Trophoblast cell (in vitro differentiated cells and primary cell): ENCODE measurements at regions not wholly inside any gene's neighbourhood (a gene's known extent, or its start where the extent isn't known, plus 50 kb on each side); places are given as distances from the start of the nearest gene placed in this dataset.

Experiments used
- DNase-seq, 2 donors: peaks; one replicate each; pipeline ENCODE4 v3.0.0-alpha.2; 2016
- H2AFZ ChIP-seq: 2 replicates; pipeline ENCODE4 v1.6.1; 2013; ENCODE audit warnings: low read length, moderate library complexity, mild to moderate bottlenecking; ENCODE audit not compliant: insufficient read depth, poor library complexity
- H2AK5ac ChIP-seq: 2 replicates; pipeline ENCODE4 v1.6.1; 2013; ENCODE audit warnings: mild to moderate bottlenecking, low read length
- H2BK120ac ChIP-seq: 2 replicates; pipeline ENCODE4 v1.6.1; 2013; ENCODE audit warnings: low read length, mild to moderate bottlenecking, moderate library complexity; ENCODE audit not compliant: insufficient read depth, poor library complexity
- H2BK12ac ChIP-seq: 2 replicates; pipeline ENCODE4 v1.6.1; 2013; ENCODE audit warnings: mild to moderate bottlenecking, low read length, moderate library complexity
- H2BK5ac ChIP-seq: 2 replicates; pipeline ENCODE4 v1.6.1; 2013; ENCODE audit warnings: low read length, low read depth, moderate library complexity, mild to moderate bottlenecking; ENCODE audit not compliant: poor library complexity
- H3K14ac ChIP-seq: 2 replicates; pipeline ENCODE4 v1.6.1; 2013; ENCODE audit warnings: mild to moderate bottlenecking, low read length
- H3K18ac ChIP-seq: 2 replicates; pipeline ENCODE4 v1.6.1; 2013; ENCODE audit warnings: mild to moderate bottlenecking, low read length
- H3K23ac ChIP-seq: 2 replicates; pipeline ENCODE4 v1.6.1; 2013; ENCODE audit warnings: low read length
- H3K27ac ChIP-seq: 2 replicates; pipeline ENCODE4 v1.5.1; 2013; ENCODE audit warnings: low read depth, mild to moderate bottlenecking, inconsistent platforms, low read length, moderate library complexity
- H3K27me3 ChIP-seq: 2 replicates; pipeline ENCODE4 v1.6.1; 2013; ENCODE audit warnings: inconsistent platforms, mild to moderate bottlenecking, low read length, moderate library complexity; ENCODE audit not compliant: insufficient read depth
- H3K36me3 ChIP-seq, 2 experiments: 1 replicate in 1 of 2; 2 replicates in 1 of 2; pipeline ENCODE4 v1.6.1; 2013; ENCODE audit warnings: low read length in 2 of 2, mild to moderate bottlenecking in 2 of 2, moderate library complexity in 1 of 2; ENCODE audit not compliant: insufficient read depth in 2 of 2, control insufficient read depth in 1 of 2
- H3K4ac ChIP-seq: 2 replicates; pipeline ENCODE4 v1.6.1; 2013; ENCODE audit warnings: low read depth, mild to moderate bottlenecking, low read length, moderate library complexity
- H3K4me1 ChIP-seq, 2 experiments: 1 replicate in 1 of 2; 2 replicates in 1 of 2; pipeline ENCODE4 v1.6.1; 2013; ENCODE audit warnings: low read length in 2 of 2, mild to moderate bottlenecking in 2 of 2, moderate library complexity in 1 of 2; ENCODE audit not compliant: insufficient read depth in 2 of 2, control insufficient read depth in 1 of 2
- H3K4me2 ChIP-seq: 2 replicates; pipeline ENCODE4 v1.6.1; 2013; ENCODE audit warnings: inconsistent platforms, mild to moderate bottlenecking, low read length, moderate library complexity
- H3K4me3 ChIP-seq: 2 replicates; pipeline ENCODE4 v1.5.1; 2013; ENCODE audit warnings: mild to moderate bottlenecking, low read depth, low read length, inconsistent platforms
- H3K79me1 ChIP-seq: one replicate; pipeline ENCODE4 v1.6.1; 2013; ENCODE audit warnings: low read length
- H3K79me2 ChIP-seq: 2 replicates; pipeline ENCODE4 v1.6.1; 2013; ENCODE audit warnings: low read length, mild to moderate bottlenecking; ENCODE audit not compliant: control insufficient read depth, insufficient read depth, poor library complexity
- H3K9ac ChIP-seq: 2 replicates; pipeline ENCODE4 v1.6.1; 2013; ENCODE audit warnings: mild to moderate bottlenecking, low read length
- H3K9me3 ChIP-seq: 2 replicates; pipeline ENCODE4 v1.6.1; 2013; ENCODE audit warnings: low read depth, mild to moderate bottlenecking, control low read depth, inconsistent platforms, low read length; ENCODE audit not compliant: insufficient read depth
- H4K12ac ChIP-seq: 2 replicates; pipeline ENCODE4 v1.6.1; 2013; ENCODE audit warnings: low read depth, mild to moderate bottlenecking, low read length, moderate library complexity
- H4K8ac ChIP-seq: 2 replicates; pipeline ENCODE4 v1.6.1; 2013; ENCODE audit warnings: low read depth, mild to moderate bottlenecking, low read length, moderate library complexity
- H4K91ac ChIP-seq: one replicate; pipeline ENCODE4 v1.6.1; 2013; ENCODE audit warnings: low read depth, mild to moderate bottlenecking, low read length, moderate library complexity
- WGBS: extraction: QIAGEN DNeasy Blood & Tissue Kit; methylation state at CpG from one replicate; pipeline ENCODE4 v1.1.7; 2013; ENCODE audit warnings: missing lambda C conversion rate; ENCODE audit not compliant: insufficient read length, insufficient coverage; ENCODE audit errors: extremely low coverage; 5-methylcytosine and 5-hydroxymethylcytosine counted together

DNA sequence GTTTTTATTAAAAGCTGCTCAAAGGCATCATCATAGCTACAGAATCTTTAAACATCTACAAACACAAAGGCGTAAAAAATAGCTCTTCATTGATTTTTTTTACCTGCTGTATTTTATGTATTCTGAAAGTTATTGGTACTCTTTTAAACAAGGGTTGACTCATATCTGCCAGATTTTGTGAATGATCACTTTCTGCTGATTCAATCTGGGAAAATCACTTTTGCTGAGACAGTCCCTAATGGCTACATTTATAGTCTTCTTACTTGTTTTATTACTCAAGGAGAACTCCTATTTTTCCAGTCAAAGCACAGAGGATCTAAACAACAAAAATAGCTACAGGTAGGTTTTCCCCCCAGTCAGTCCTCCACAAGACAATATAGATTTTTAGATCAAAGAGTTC, 739.0 kb downstream of the CBLN4 start:
- Histone ChIP-seq H3K36me3 (no peaks in the 10 kb centered on the region), H3K23ac (no peak overlapping the region), H3K18ac (no peak overlapping the region), H3K4me1 (no peaks in the 10 kb centered on the region), H2BK12ac (no peak overlapping the region), H3K27ac (no peak overlapping the region), H3K9ac (no peak overlapping the region), H2BK5ac (no peak overlapping the region), H4K91ac (no peak overlapping the region), H3K4me2 (no peak overlapping the region), H4K8ac (no peak overlapping the region), H2BK120ac (no peak overlapping the region), H3K79me2 (no peaks in the 10 kb centered on the region), H2AK5ac (no peak overlapping the region), H2AFZ (no peak overlapping the region), H3K14ac (no peak overlapping the region), H3K27me3 (no peaks in the 10 kb centered on the region), H4K12ac (no peak overlapping the region), H3K9me3 (no peaks in the 10 kb centered on the region), H3K4me3 (no peak overlapping the region), H3K79me1 (no peaks in the 10 kb centered on the region), H3K4ac (no peak overlapping the region)
- no CpG with 5 or more reads among the region's 1 CpG for WGBS
- DNase-seq = no peak

DNA sequence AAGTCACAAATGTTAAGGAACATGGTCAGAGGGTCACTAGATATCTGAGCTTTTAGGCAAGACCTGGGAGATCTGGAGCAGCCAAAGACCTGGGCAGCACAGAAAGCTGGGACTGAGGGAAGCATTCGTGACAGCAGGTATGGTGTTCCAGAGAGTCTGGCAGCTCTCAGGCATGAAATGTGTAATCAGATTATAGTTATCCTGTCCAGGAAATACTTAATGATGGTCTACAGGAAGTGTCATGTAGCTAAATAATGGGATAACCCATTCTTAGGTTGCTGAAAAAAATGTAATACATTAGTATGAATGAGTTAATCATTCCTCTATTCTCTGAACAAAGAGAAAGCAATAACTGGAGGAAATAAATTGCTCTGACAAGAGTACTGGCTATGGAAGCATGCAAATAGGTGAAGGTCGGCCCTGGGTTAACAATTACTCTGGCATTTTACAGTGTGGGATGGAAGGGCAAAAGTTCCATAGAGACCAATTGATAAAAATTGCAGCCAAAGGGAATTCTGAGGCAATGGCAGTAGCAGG, 740.5 kb downstream of the CBLN4 start:
- no peak overlapping the region for H3K18ac ChIP-seq
- no peak overlapping the region for H3K23ac ChIP-seq
- H3K9me3 ChIP-seq = no peaks in the 10 kb centered on the region
- no peaks in the 10 kb centered on the region for H3K27me3 ChIP-seq
- no peak overlapping the region for H2AFZ ChIP-seq
- H3K4me1 ChIP-seq = no peaks in the 10 kb centered on the region
- H3K79me2 ChIP-seq = no peaks in the 10 kb centered on the region
- H2AK5ac ChIP-seq = no peak overlapping the region
- no peak overlapping the region for H4K8ac ChIP-seq
- no peak overlapping the region for H3K9ac ChIP-seq
- H3K4me3 ChIP-seq = no peak overlapping the region
- H4K91ac ChIP-seq = no peak overlapping the region
- no peak overlapping the region for H3K4me2 ChIP-seq
- no CpG with 5 or more reads among the region's 2 CpGs for WGBS
- DNase-seq = no peak
- no peaks in the 10 kb centered on the region for H3K79me1 ChIP-seq
- no peak overlapping the region for H2BK5ac ChIP-seq
- H2BK120ac ChIP-seq = no peak overlapping the region
- H3K4ac ChIP-seq = no peak overlapping the region
- H3K36me3 ChIP-seq = no peaks in the 10 kb centered on the region
- no peak overlapping the region for H4K12ac ChIP-seq
- no peak overlapping the region for H2BK12ac ChIP-seq
- no peak overlapping the region for H3K27ac ChIP-seq
- H3K14ac ChIP-seq = no peak overlapping the region

DNA sequence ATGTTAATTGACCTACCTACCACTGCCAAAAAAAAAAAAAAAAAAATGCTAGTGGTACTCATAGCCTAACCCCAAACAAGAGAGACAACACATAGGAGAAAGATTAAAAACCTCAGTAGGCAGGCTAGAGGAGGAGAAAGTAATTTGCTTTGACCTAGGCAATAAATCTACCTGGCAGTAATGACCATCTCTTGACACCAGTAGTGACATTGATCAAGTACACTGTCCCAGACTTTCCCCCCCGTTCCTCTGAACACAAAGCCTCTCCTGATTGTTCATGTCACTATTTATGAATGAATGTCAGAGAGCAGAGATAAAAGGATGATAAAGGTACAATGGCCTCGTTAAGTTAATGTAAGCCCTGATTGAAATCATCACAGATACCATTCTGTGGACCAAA, 746.8 kb downstream of the CBLN4 start:
- H3K27ac ChIP-seq = no peak overlapping the region
- no peak overlapping the region for H3K4me3 ChIP-seq
- no peak overlapping the region for H2BK12ac ChIP-seq
- no peaks in the 10 kb centered on the region for H3K36me3 ChIP-seq
- no peak overlapping the region for H3K14ac ChIP-seq
- no peak overlapping the region for H4K12ac ChIP-seq
- H3K9me3 ChIP-seq = no peaks in the 10 kb centered on the region
- WGBS = no CpG with 5 or more reads among the region's 2 CpGs
- H2BK5ac ChIP-seq = no peak overlapping the region
- H3K9ac ChIP-seq = no peak overlapping the region
- no peaks in the 10 kb centered on the region for H3K27me3 ChIP-seq
- no peaks in the 10 kb centered on the region for H3K79me2 ChIP-seq
- H3K4me1 ChIP-seq = no peaks in the 10 kb centered on the region
- H2BK120ac ChIP-seq = no peak overlapping the region
- H3K79me1 ChIP-seq = no peaks in the 10 kb centered on the region
- no peak overlapping the region for H3K18ac ChIP-seq
- H2AFZ ChIP-seq = no peak overlapping the region
- H3K4ac ChIP-seq = no peak overlapping the region
- H3K23ac ChIP-seq = no peak overlapping the region
- no peak for DNase-seq
- H2AK5ac ChIP-seq = no peak overlapping the region
- no peak overlapping the region for H3K4me2 ChIP-seq
- H4K91ac ChIP-seq = no peak overlapping the region
- no peak overlapping the region for H4K8ac ChIP-seq

DNA sequence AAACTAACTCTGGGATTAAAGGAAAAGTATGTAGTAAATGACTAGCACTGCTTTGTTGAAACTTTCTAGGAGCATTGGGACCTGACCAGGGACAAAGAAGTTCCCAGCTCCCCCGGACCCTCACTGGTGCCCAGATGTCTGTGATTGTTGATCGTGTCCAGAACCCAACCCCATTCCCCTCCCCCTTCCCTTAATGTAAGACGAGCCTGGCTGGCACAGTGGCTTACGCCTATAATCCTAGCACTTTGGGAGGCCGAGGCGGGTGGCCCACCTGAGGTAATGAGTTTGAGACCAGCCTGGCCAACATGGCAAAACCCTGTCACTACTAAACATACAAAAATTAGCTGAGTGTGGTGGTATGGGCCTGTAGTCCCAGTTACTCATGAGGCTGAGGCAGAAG, 750.3 kb downstream of the CBLN4 start:
- peaks cover 3% of the 10 kb centered on the region for H3K9me3 ChIP-seq
- WGBS = no CpG with 5 or more reads among the region's 6 CpGs

More for the DNA sequence above, 750.3 kb downstream of the CBLN4 start:
- Histone ChIP-seq H2AK5ac (no peak overlapping the region), H4K12ac (no peak overlapping the region), H3K23ac (no peak overlapping the region), H3K18ac (no peak overlapping the region), H2BK120ac (no peak overlapping the region), H3K79me2 (no peaks in the 10 kb centered on the region), H3K9ac (no peak overlapping the region), H3K4ac (no peak overlapping the region), H3K4me1 (no peaks in the 10 kb centered on the region), H2AFZ (no peak overlapping the region), H4K8ac (no peak overlapping the region), H3K14ac (no peak overlapping the region), H3K27ac (no peak overlapping the region), H2BK12ac (no peak overlapping the region), H3K4me3 (no peak overlapping the region), H3K36me3 (no peaks in the 10 kb centered on the region), H3K27me3 (no peaks in the 10 kb centered on the region), H3K79me1 (no peaks in the 10 kb centered on the region), H2BK5ac (no peak overlapping the region), H4K91ac (no peak overlapping the region), H3K4me2 (no peak overlapping the region)
- DNase-seq = no peak
